Activated CD4-positive, alpha-beta memory T cell treated with anti-CD3 and anti-CD28 coated beads for 36 hours (primary cell): ENCODE measurements at regions not wholly inside any gene's neighbourhood (a gene's known extent, or its start where the extent isn't known, plus 50 kb on each side); places are given as distances from the start of the nearest gene placed in this dataset.
"Not testable (repeated sequence)": the region's sequence is repeated elsewhere in the genome, so short reads cannot be mapped to it uniquely, and the experiment has no call there.

Experiments used
- CTCF ChIA-PET: fragments of 350-600 bp; sonication (Branson Sonifier 250); formaldehyde crosslinking; loops from one replicate; lab custom pipeline; 2021; ENCODE audit warnings: antibody characterized with exemption, inconsistent platforms; lab: Charles Lee
- POLR2A ChIA-PET: fragments of 350-600 bp; sonication (Branson Sonifier 250); formaldehyde crosslinking; loops from one replicate; lab custom pipeline; 2021; ENCODE audit warnings: antibody characterized with exemption; lab: Charles Lee
- DNase-seq: peaks from one replicate; pipeline ENCODE4 v3.0.0-alpha.2; 2020
- H3K27ac Mint-ChIP-seq: one replicate; pipeline ENCODE4 v1.8.0; 2021; ENCODE audit warnings: mixed read lengths
- H3K27me3 Mint-ChIP-seq: one replicate; pipeline ENCODE4 v1.8.0; 2021; ENCODE audit warnings: mixed read lengths
- H3K36me3 Mint-ChIP-seq: one replicate; pipeline ENCODE4 v1.8.0; 2021; ENCODE audit warnings: mixed read lengths
- H3K4me1 Mint-ChIP-seq: one replicate; pipeline ENCODE4 v1.8.0; 2021; ENCODE audit warnings: low read depth, mixed read lengths
- H3K4me3 Mint-ChIP-seq: one replicate; pipeline ENCODE4 v1.8.0; 2021; ENCODE audit warnings: mild to moderate bottlenecking, mixed read lengths
- H3K9me3 Mint-ChIP-seq: one replicate; pipeline ENCODE4 v1.8.0; 2021; ENCODE audit warnings: mixed read lengths
- intact Hi-C: fragments of 100-400 bp; cut with micrococcal nuclease; formaldehyde crosslinking; loops from one replicate; pipeline ENCODE4 v1.15.1; 2023

GRCh38 chr16:21338537-21339268, 60.6 kb upstream of the CRYM start:
- no peaks in the 10 kb centered on the region for H3K36me3 Mint-ChIP-seq
- no peak for DNase-seq
- peaks cover 5% of the 10 kb centered on the region for H3K4me1 Mint-ChIP-seq
- ChIA-PET CTCF (no interaction called here), POLR2A (no interaction called here)
- peaks cover 10% of the 10 kb centered on the region for H3K27me3 Mint-ChIP-seq
- H3K4me3 Mint-ChIP-seq: no peak overlapping the region
- intact Hi-C loops: no loop called here
- H3K27ac Mint-ChIP-seq: no peak overlapping the region
- H3K9me3 Mint-ChIP-seq: peaks cover 2% of the 10 kb centered on the region

GRCh38 chr16:21336231-21336630, 58.1 kb upstream of the CRYM start:
- CTCF ChIA-PET: no interaction called here
- POLR2A ChIA-PET: no interaction called here
- DNase-seq: no peak
- H3K9me3 Mint-ChIP-seq: peaks cover 2% of the 10 kb centered on the region
- no peak overlapping the region for H3K4me3 Mint-ChIP-seq
- H3K27me3 Mint-ChIP-seq: peaks cover 19% of the 10 kb centered on the region
- H3K4me1 Mint-ChIP-seq: peaks cover 5% of the 10 kb centered on the region
- H3K27ac Mint-ChIP-seq: no peak overlapping the region
- intact Hi-C loops: no loop called here
- no peaks in the 10 kb centered on the region for H3K36me3 Mint-ChIP-seq

- CTCF ChIA-PET, H3K36me3 Mint-ChIP-seq, intact Hi-C loops, DNase-seq, POLR2A ChIA-PET, H3K27ac Mint-ChIP-seq, H3K9me3 Mint-ChIP-seq, H3K4me3 Mint-ChIP-seq, H3K4me1 Mint-ChIP-seq: not testable (repeated sequence)
- H3K27me3 Mint-ChIP-seq: peaks cover 20% of the 10 kb centered on the region
Measured at GRCh38 chr16:21334188-21335146, 56.4 kb upstream of the CRYM start.

GRCh38 chr16:21333683-21334082, 55.6 kb upstream of the CRYM start:
- H3K27ac Mint-ChIP-seq, H3K4me1 Mint-ChIP-seq, CTCF ChIA-PET, H3K36me3 Mint-ChIP-seq, H3K4me3 Mint-ChIP-seq, DNase-seq, POLR2A ChIA-PET, H3K9me3 Mint-ChIP-seq, intact Hi-C loops: not testable (repeated sequence)
- peaks cover 21% of the 10 kb centered on the region for H3K27me3 Mint-ChIP-seq
